ENCODE measurements at regions not wholly inside any gene's neighbourhood (a gene's known extent, or its start where the extent isn't known, plus 50 kb on each side); places are given as distances from the start of the nearest gene placed in this dataset. TPM values are rescaled to one million over a fixed set of nuclear protein-coding genes. Genes with fewer than 3 reads are reported as not detected.
"Not testable (repeated sequence)": the region's sequence is repeated elsewhere in the genome, so short reads cannot be mapped to it uniquely, and the experiment has no call there.

GRCh38 chr16:70060521-70061027, 53.6 kb upstream of the PDPR start:
- H3K4me1 Mint-ChIP-seq; H3K27ac Mint-ChIP-seq; ATAC-seq (ENCODE audit: low read depth); H3K9me3 Mint-ChIP-seq; H3K4me3 Mint-ChIP-seq; H3K36me3 Mint-ChIP-seq; H3K27me3 Mint-ChIP-seq; POLR2A ChIA-PET; DNase-seq: not testable (repeated sequence)

- H3K27ac Mint-ChIP-seq; DNase-seq; H3K4me1 Mint-ChIP-seq; H3K36me3 Mint-ChIP-seq; H3K9me3 Mint-ChIP-seq; ATAC-seq (ENCODE audit: low read depth); H3K27me3 Mint-ChIP-seq; H3K4me3 Mint-ChIP-seq; POLR2A ChIA-PET: not testable (repeated sequence)
These were observed 52.4 kb upstream of the PDPR start for GRCh38 chr16:70061671-70062218.

- H3K4me1 Mint-ChIP-seq; H3K36me3 Mint-ChIP-seq; POLR2A ChIA-PET; H3K27ac Mint-ChIP-seq; H3K27me3 Mint-ChIP-seq; ATAC-seq (ENCODE audit: low read depth); H3K9me3 Mint-ChIP-seq; DNase-seq; H3K4me3 Mint-ChIP-seq: not testable (repeated sequence)
These were observed 51.2 kb upstream of the PDPR start for GRCh38 chr16:70062947-70063346.

Small RNA genes in the stretch of these regions (microRNA-seq; reads per million reads assigned to microRNA genes)
- not detected for gene MIR1972-2

Measured in activated naive CD8-positive, alpha-beta T cell treated with anti-CD3 and anti-CD28 coated beads, Interleukin-2, amount 10 ng/mL, durations not matched to agents 7 days and 5 days (primary cell).